Activated CD8-positive, alpha-beta T cell treated with anti-CD3 and anti-CD28 coated beads for 36 hours (primary cell): ENCODE measurements at regions not wholly inside any gene's neighbourhood (a gene's known extent, or its start where the extent isn't known, plus 50 kb on each side); places are given as distances from the start of the nearest gene placed in this dataset.

ENCODE experiments used
- ATAC-seq: fragments of 200-7000 bp; cut with Tn5 transposase; one replicate; pipeline ENCODE4 v1.10.0; 2021; ENCODE audit warnings: mild to moderate bottlenecking, moderate library complexity
- CTCF ChIA-PET: fragments of 350-600 bp; sonication (Branson Sonifier 250); formaldehyde crosslinking; loops from one replicate; lab custom pipeline; 2021; ENCODE audit warnings: antibody characterized with exemption; lab: Charles Lee
- POLR2A ChIA-PET: fragments of 350-600 bp; sonication (Branson Sonifier 250); formaldehyde crosslinking; loops from one replicate; lab custom pipeline; 2021; ENCODE audit warnings: antibody characterized with exemption; lab: Charles Lee
- DNase-seq: peaks from one replicate; pipeline ENCODE4 v3.0.0-alpha.2; 2020
- H3K27ac Mint-ChIP-seq: one replicate; pipeline ENCODE4 v1.8.0; 2021; ENCODE audit warnings: mild to moderate bottlenecking, mixed read lengths
- H3K27me3 Mint-ChIP-seq: one replicate; pipeline ENCODE4 v1.8.0; 2021; ENCODE audit warnings: mixed read lengths
- H3K36me3 Mint-ChIP-seq: one replicate; pipeline ENCODE4 v1.8.0; 2021; ENCODE audit warnings: low read depth, mixed read lengths
- H3K4me1 Mint-ChIP-seq: one replicate; pipeline ENCODE4 v1.8.0; 2021; ENCODE audit warnings: low read depth, mixed read lengths
- H3K4me3 Mint-ChIP-seq: one replicate; pipeline ENCODE4 v1.8.0; 2021; ENCODE audit warnings: mild to moderate bottlenecking, moderate library complexity, mixed read lengths
- H3K9me3 Mint-ChIP-seq: one replicate; pipeline ENCODE4 v1.8.0; 2021; ENCODE audit warnings: mixed read lengths
- CTCF ChIP-seq: fragments of 200-600 bp; IDR thresholded peaks from one replicate; pipeline ENCODE4 v1.8.0; 2022; ENCODE audit warnings: antibody characterized with exemption, mild to moderate bottlenecking
- intact Hi-C: fragments of 100-400 bp; cut with micrococcal nuclease; formaldehyde crosslinking; loops from one replicate; pipeline ENCODE4 v1.10.0; 2022

GRCh38 chr20:10958279-10958678, 284.5 kb upstream of the JAG1 start:
- intact Hi-C loops = no loop called here
- no peak for TF ChIP-seq CTCF
- Mint-ChIP-seq H3K27me3 (no peaks in the 10 kb centered on the region), H3K9me3 (no peaks in the 10 kb centered on the region), H3K4me1 (no peaks in the 10 kb centered on the region), H3K4me3 (no peak overlapping the region), H3K27ac (no peak overlapping the region), H3K36me3 (no peaks in the 10 kb centered on the region)
- POLR2A ChIA-PET = interaction anchor here (0.7 kb wide), 1 partner anchor 476 kb away, joined by 3 read pairs; no protein-coding TSS in a partner anchor
- ATAC-seq = no peak
- no peak for DNase-seq
- CTCF ChIA-PET = no interaction called here

- H3K27ac Mint-ChIP-seq = no peak overlapping the region
- H3K4me1 Mint-ChIP-seq = no peaks in the 10 kb centered on the region
- no peak for TF ChIP-seq CTCF
- ChIA-PET POLR2A (no interaction called here), CTCF (no interaction called here)
- no peaks in the 10 kb centered on the region for H3K36me3 Mint-ChIP-seq
- intact Hi-C loops = no loop called here
- ATAC-seq (no peak), DNase-seq (no peak)
- H3K4me3 Mint-ChIP-seq = no peak overlapping the region
- H3K27me3 Mint-ChIP-seq = no peaks in the 10 kb centered on the region
- no peaks in the 10 kb centered on the region for H3K9me3 Mint-ChIP-seq
Measured at GRCh38 chr20:10960416-10960815, 286.6 kb upstream of the JAG1 start.

GRCh38 chr20:10961651-10962288, 288.0 kb upstream of the JAG1 start:
- intact Hi-C loops = no loop called here
- ATAC-seq (no peak), DNase-seq (no peak)
- TF ChIP-seq CTCF = no peak
- Mint-ChIP-seq H3K27ac (no peak overlapping the region), H3K27me3 (no peaks in the 10 kb centered on the region), H3K4me1 (no peaks in the 10 kb centered on the region), H3K36me3 (no peaks in the 10 kb centered on the region), H3K9me3 (no peaks in the 10 kb centered on the region), H3K4me3 (no peak overlapping the region)
- POLR2A ChIA-PET = no interaction called here
- CTCF ChIA-PET = no interaction called here

GRCh38 chr20:10962937-10963336, 289.1 kb upstream of the JAG1 start:
- no peaks in the 10 kb centered on the region for H3K4me1 Mint-ChIP-seq
- no peak for TF ChIP-seq CTCF
- POLR2A ChIA-PET = no interaction called here
- no peaks in the 10 kb centered on the region for H3K27me3 Mint-ChIP-seq
- no peak for DNase-seq
- CTCF ChIA-PET = no interaction called here
- no peak overlapping the region for H3K4me3 Mint-ChIP-seq
- no peaks in the 10 kb centered on the region for H3K9me3 Mint-ChIP-seq
- no peak overlapping the region for H3K27ac Mint-ChIP-seq
- no peaks in the 10 kb centered on the region for H3K36me3 Mint-ChIP-seq
- no peak for ATAC-seq
- intact Hi-C loops = no loop called here

GRCh38 chr20:10963717-10964266, 290.0 kb upstream of the JAG1 start:
- intact Hi-C loops = no loop called here
- Mint-ChIP-seq H3K4me1 (no peaks in the 10 kb centered on the region), H3K27ac (no peak overlapping the region), H3K36me3 (no peaks in the 10 kb centered on the region), H3K4me3 (no peak overlapping the region), H3K27me3 (no peaks in the 10 kb centered on the region), H3K9me3 (no peaks in the 10 kb centered on the region)
- no peak for TF ChIP-seq CTCF
- ChIA-PET POLR2A (no interaction called here), CTCF (no interaction called here)
- DNase-seq = no peak
- no peak for ATAC-seq
